ENCODE measurements at regions not wholly inside any gene's neighbourhood (a gene's known extent, or its start where the extent isn't known, plus 50 kb on each side); places are given as distances from the start of the nearest gene placed in this dataset.

DNA sequence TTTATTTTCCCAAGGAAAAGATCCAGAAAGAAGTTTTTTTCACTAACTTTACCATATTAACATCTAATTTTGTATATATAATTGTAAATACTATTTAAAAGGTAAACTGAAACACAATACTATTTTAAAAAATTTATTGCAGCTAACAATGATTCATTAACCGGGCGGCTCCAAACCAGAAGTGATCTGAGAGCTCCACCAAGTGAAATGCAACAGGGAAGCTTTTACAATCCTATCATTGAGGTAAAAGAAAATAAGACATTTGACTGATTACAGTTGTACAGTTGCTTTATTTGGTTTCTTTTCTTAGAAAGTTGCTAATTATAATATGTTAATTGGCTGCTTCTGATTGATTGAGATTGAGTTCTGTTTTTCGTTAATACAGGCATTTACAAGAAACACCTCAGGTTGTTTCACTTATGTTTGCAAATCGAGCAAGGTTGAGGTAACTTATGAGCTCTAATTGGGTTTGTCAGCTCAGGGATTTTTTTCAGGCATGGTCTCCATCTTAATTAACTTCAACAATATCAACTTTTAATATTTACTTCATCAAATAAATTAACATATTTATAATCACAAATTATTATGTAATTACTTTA is 220.2 kb upstream of the UGT8 start:
- TF ChIP-seq, protein P1, sequence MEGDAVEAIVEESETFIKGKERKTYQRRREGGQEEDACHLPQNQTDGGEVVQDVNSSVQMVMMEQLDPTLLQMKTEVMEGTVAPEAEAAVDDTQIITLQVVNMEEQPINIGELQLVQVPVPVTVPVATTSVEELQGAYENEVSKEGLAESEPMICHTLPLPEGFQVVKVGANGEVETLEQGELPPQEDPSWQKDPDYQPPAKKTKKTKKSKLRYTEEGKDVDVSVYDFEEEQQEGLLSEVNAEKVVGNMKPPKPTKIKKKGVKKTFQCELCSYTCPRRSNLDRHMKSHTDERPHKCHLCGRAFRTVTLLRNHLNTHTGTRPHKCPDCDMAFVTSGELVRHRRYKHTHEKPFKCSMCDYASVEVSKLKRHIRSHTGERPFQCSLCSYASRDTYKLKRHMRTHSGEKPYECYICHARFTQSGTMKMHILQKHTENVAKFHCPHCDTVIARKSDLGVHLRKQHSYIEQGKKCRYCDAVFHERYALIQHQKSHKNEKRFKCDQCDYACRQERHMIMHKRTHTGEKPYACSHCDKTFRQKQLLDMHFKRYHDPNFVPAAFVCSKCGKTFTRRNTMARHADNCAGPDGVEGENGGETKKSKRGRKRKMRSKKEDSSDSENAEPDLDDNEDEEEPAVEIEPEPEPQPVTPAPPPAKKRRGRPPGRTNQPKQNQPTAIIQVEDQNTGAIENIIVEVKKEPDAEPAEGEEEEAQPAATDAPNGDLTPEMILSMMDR (IDR thresholded peaks at IDR 0.05), result peak in 2 of 5 experiments; percentile 13 to 43
- no peak for TF ChIP-seq POLR2A (IDR thresholded peaks at IDR 0.05)
